ENCODE measurements at regions not wholly inside any gene's neighbourhood (a gene's known extent, or its start where the extent isn't known, plus 50 kb on each side); places are given as distances from the start of the nearest gene placed in this dataset.

DNA sequence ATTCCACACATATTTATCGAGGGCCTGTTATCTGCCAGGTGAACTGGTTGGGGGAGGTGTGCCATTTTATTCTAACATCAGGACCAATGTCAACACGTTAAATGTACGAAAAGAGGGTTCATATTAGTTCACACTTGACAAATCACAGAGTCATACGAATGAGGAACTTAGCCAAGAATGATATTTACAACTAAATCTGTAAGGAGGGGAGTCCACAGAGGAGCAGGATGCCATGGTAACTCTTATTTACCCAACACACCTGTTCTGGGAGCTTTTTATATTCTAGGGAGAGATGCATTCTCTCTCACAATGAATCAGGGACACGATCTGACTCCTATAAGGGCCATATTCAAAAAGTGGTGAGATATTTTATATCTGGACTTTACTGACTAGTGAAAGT, 144.1 kb downstream of the CDC42EP3 start:
- Histone ChIP-seq H3K27ac (no peak overlapping the region), H3K27me3 (peaks cover 0 to under 1% (median 0%) of the 10 kb centered on the region in 4 donors), H3K36me3 (no peaks in the 10 kb centered on the region), H3K4me1 (peaks cover 5 to 11% (median 9%) of the 10 kb centered on the region in 3 donors), H3K4me3 (no peak overlapping the region), H3K9me3 (no peaks in the 10 kb centered on the region)
- intact Hi-C loops (cut with DNase I), result no loop called here
- TF ChIP-seq POLR2A (IDR thresholded peaks at IDR 0.05), result no peak
- TF ChIP-seq, protein P1, sequence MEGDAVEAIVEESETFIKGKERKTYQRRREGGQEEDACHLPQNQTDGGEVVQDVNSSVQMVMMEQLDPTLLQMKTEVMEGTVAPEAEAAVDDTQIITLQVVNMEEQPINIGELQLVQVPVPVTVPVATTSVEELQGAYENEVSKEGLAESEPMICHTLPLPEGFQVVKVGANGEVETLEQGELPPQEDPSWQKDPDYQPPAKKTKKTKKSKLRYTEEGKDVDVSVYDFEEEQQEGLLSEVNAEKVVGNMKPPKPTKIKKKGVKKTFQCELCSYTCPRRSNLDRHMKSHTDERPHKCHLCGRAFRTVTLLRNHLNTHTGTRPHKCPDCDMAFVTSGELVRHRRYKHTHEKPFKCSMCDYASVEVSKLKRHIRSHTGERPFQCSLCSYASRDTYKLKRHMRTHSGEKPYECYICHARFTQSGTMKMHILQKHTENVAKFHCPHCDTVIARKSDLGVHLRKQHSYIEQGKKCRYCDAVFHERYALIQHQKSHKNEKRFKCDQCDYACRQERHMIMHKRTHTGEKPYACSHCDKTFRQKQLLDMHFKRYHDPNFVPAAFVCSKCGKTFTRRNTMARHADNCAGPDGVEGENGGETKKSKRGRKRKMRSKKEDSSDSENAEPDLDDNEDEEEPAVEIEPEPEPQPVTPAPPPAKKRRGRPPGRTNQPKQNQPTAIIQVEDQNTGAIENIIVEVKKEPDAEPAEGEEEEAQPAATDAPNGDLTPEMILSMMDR (IDR thresholded peaks at IDR 0.05), result no peak
- DNase-seq, result no peak
- WGBS, 2 donors, result 61 to 73% methylated on average over 5 of the region's 5 CpGs

DNA sequence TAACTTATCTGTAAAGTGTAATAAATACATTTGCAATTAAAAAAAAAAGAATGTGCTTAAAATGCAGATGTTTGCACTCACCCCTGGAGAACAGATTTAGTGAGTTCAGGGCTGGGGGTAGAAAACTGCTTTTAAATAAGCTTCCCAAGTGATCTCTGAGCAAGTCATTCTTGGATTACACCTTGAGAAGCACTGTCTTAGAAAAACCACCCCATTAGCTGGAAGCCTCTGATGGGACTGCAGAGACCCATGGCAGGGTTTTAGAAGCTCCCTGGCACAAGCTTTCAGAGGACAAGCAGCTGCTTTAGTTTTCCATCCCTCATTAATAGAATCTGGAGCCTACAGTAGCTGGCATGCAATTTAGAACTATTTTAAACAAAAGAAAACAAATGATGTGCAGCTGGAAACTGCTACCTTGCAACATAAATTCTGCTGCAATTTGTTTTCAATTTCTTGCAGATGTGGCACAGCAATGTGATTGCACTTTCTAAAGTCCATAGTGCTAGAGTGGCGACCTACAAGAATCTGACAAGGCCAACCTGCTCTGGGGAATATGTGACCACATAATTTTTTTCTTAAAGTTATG, 141.5 kb downstream of the CDC42EP3 start:
- Histone ChIP-seq H3K36me3 (no peaks in the 10 kb centered on the region), H3K4me1 (no peaks in the 10 kb centered on the region), H3K27ac (no peak overlapping the region), H3K4me3 (no peak overlapping the region), H3K27me3 (peaks cover 0 to 4% (median 0%) of the 10 kb centered on the region in 4 donors), H3K9me3 (no peaks in the 10 kb centered on the region)
- intact Hi-C loops (cut with DNase I), result no loop called here
- TF ChIP-seq, protein P1 (IDR thresholded peaks at IDR 0.05), result no peak
- TF ChIP-seq POLR2A (IDR thresholded peaks at IDR 0.05), result no peak
- no peak for DNase-seq
- WGBS, 2 donors, result 61 to 83% methylated on average over 1 of the region's 1 CpG

DNA sequence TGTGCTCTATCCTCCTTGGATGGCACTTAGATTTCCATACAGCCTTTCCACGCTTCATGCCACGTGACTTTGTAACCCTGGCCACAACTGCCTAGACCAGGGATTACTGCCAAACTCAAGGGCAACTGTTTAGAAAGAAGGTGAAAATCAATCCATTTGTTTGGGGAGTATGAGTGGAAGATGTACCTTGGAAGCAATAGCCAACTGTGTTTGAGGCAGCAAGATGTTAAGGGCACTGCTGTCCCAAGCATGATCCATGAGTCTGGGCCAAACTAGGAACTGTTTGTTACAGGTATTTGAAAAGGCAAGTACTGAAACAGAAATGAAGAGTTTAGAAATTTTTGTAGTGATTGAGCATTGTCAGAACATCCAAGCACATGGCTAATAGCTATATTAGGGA, 138.9 kb downstream of the CDC42EP3 start:
- Histone ChIP-seq H3K4me3 (no peak overlapping the region), H3K27me3 (peaks cover 0 to 4% (median 0%) of the 10 kb centered on the region in 4 donors), H3K9me3 (no peaks in the 10 kb centered on the region), H3K4me1 (no peaks in the 10 kb centered on the region), H3K36me3 (no peaks in the 10 kb centered on the region), H3K27ac (no peak overlapping the region)
- TF ChIP-seq POLR2A (IDR thresholded peaks at IDR 0.05), result no peak
- TF ChIP-seq, protein P1 (IDR thresholded peaks at IDR 0.05), result no peak
- intact Hi-C loops (cut with DNase I), result no loop called here
- 100% methylated on average over 2 of the region's 2 CpGs for WGBS, 2 donors
- DNase-seq, result no peak

DNA sequence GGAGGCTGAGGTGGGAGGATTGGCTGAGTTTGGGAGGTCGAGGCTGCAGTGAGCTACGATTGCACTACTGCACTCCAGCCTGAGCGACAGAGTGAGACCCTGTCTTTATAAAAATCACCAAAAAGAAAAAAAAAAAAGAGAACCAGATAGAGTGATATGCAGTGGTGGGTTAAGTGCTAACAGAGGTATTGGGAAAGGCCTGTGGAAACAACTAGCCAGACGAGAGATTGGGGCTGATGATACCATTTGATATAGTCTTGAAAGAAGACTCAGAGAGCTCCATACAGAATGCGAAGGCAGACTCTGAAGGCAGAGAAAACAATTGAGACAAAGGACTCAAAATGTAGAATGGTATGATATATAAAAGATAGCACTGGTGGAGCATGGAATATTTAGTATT, 134.1 kb downstream of the CDC42EP3 start:
- Histone ChIP-seq H3K9me3 (no peaks in the 10 kb centered on the region), H3K4me3 (no peak overlapping the region), H3K36me3 (no peaks in the 10 kb centered on the region), H3K4me1 (no peaks in the 10 kb centered on the region), H3K27ac (no peak overlapping the region), H3K27me3 (peaks cover 0 to 6% (median 0%) of the 10 kb centered on the region in 4 donors)
- DNase-seq, result no peak
- TF ChIP-seq, protein P1 (IDR thresholded peaks at IDR 0.05), result no peak
- no peak for TF ChIP-seq POLR2A (IDR thresholded peaks at IDR 0.05)
- intact Hi-C loops (cut with DNase I), result no loop called here
- 91 to 94% methylated on average over 5 of the region's 5 CpGs for WGBS, 2 donors

DNA sequence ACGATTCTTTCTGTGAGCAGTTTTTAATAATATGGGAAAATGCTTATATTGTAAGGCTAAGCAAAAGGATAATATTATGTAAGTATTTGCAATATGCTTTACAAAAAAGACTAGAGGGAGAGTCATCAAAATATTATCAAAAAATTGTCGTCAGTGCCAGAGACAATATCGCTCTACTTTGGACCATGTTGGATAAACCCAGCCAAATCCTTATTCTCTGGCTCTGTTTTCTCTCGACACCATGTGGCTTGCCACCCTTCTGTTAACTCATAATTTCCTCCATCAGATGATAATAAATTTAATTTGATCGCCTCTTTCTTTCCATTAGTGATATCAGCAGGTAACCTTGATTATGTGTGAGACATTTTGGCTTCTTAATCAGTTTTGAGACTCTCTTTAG, 129.9 kb downstream of the CDC42EP3 start:
- 78 to 85% methylated on average over 5 of the region's 5 CpGs for WGBS, 2 donors
- Histone ChIP-seq H3K9me3 (no peaks in the 10 kb centered on the region), H3K36me3 (no peaks in the 10 kb centered on the region), H3K27me3 (peaks cover 0 to 11% (median 0%) of the 10 kb centered on the region in 4 donors), H3K27ac (no peak overlapping the region), H3K4me3 (no peak overlapping the region), H3K4me1 (no peaks in the 10 kb centered on the region)
- TF ChIP-seq, protein P1 (IDR thresholded peaks at IDR 0.05), result no peak
- TF ChIP-seq POLR2A (IDR thresholded peaks at IDR 0.05), result no peak
- DNase-seq, result no peak
- intact Hi-C loops (cut with DNase I), result no loop called here
